Esophagus muscularis mucosa (tissue), 4 donors: ENCODE measurements at regions not wholly inside any gene's neighbourhood (a gene's known extent, or its start where the extent isn't known, plus 50 kb on each side); places are given as distances from the start of the nearest gene placed in this dataset.

ENCODE experiments used
- CTCF ChIP-seq, 3 experiments: fragments of 200-600 bp in 2 of 3; fragments of 450-650 bp in 1 of 3; sonication (generic) in 2 of 3; IDR thresholded peaks; one replicate each; pipeline ENCODE4 v1.5.1; 2017 to 2019; ENCODE audit warnings: antibody characterized with exemption in 3 of 3, mild to moderate bottlenecking in 2 of 3, moderate library complexity in 1 of 3
- EP300 ChIP-seq: sonication (generic); formaldehyde crosslinking; IDR thresholded peaks from one replicate; pipeline ENCODE4 v1.6.1; 2017; ENCODE audit warnings: antibody characterized with exemption
- POLR2A ChIP-seq: fragments of 450-650 bp; IDR thresholded peaks from one replicate; pipeline ENCODE4 v1.6.1; 2017; ENCODE audit warnings: antibody characterized with exemption, moderate library complexity, mild to moderate bottlenecking, low read depth
- POLR2AphosphoS5 ChIP-seq, 2 donors: sonication (generic); formaldehyde crosslinking; IDR thresholded peaks; one replicate each; pipeline ENCODE4 v1.6.1; 2017; ENCODE audit warnings: antibody characterized with exemption in 2 of 2

- no peak for TF ChIP-seq CTCF (IDR thresholded peaks at IDR 0.05)
- TF ChIP-seq POLR2AphosphoS5 (IDR thresholded peaks at IDR 0.05) = no peak
- no peak for TF ChIP-seq POLR2A
- TF ChIP-seq EP300 = no peak
Observed at GRCh38 chr6:168718821-168719475, 278.0 kb downstream of the SMOC2 start.
